ENCODE measurements at regions not wholly inside any gene's neighbourhood (a gene's known extent, or its start where the extent isn't known, plus 50 kb on each side); places are given as distances from the start of the nearest gene placed in this dataset.

DNA sequence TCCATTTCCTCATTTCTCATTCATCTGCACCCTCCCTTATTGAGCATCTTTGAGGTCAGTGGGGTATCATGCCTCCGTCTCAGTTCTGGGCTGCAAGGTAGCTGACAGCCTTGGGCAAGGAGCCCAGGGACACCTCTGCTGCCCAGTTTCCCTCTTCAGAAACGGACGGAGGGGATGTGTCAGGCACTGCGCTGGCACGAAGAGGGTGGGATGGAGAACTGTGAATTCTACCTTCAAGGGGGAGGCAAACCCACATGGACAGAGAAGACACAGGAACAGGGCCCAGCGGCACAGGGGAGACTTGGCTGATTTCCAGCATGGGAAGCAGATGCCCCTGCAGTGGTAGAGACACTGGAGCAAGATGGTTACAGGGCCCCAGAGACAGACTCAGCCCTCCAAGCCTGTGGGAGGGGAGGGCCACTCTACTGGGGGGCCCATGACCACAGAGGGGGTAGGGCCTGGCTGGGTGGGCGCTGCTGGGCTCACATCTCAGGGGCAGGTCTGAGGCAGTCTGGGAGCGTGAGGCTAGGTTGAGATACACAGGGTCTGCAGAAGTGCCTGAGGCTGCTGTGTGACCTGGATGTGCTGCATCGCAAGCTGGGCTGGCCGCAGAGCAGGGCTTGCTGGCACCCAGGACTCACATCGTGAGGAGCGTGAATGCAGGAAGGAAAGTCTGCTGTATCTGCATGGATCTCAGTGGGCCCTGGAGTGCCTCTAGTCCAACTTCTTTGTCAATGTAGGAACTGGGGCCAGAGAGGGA, 92.3 kb downstream of the HS1BP3 start:
- no peak for DNase-seq (ENCODE audit: low spot score)
- in situ Hi-C loops (cut with MboI; ENCODE audit: low sequenced_read_pairs, unreplicated experiment) = no loop called here
- TF ChIP-seq, protein P1, sequence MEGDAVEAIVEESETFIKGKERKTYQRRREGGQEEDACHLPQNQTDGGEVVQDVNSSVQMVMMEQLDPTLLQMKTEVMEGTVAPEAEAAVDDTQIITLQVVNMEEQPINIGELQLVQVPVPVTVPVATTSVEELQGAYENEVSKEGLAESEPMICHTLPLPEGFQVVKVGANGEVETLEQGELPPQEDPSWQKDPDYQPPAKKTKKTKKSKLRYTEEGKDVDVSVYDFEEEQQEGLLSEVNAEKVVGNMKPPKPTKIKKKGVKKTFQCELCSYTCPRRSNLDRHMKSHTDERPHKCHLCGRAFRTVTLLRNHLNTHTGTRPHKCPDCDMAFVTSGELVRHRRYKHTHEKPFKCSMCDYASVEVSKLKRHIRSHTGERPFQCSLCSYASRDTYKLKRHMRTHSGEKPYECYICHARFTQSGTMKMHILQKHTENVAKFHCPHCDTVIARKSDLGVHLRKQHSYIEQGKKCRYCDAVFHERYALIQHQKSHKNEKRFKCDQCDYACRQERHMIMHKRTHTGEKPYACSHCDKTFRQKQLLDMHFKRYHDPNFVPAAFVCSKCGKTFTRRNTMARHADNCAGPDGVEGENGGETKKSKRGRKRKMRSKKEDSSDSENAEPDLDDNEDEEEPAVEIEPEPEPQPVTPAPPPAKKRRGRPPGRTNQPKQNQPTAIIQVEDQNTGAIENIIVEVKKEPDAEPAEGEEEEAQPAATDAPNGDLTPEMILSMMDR (IDR thresholded peaks at IDR 0.05; ENCODE audit: borderline replicate concordance, control extremely low read depth, extremely low read depth, insufficient read depth, missing control alignments) = no peak

DNA sequence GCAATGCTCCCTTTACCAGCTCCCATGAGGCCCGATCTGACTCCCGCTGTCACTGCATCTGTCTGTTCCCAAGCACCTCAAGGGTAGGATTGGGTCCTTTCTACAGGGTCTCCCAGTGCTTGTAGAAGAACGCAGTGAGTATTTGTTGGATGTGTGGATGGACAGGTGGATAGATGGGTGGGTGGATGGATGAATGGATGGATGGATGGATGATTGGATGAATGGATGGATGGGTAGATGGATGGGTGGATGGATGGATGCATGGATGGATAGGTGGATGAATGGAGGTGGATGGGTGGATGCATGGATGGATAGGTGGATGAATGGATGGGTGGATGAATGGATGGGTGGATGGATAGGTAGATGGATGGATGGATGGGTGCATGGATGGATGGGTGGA, 91.6 kb downstream of the HS1BP3 start:
- DNase-seq (ENCODE audit: low spot score) = no peak
- TF ChIP-seq, protein P1 (IDR thresholded peaks at IDR 0.05; ENCODE audit: borderline replicate concordance, control extremely low read depth, extremely low read depth, insufficient read depth, missing control alignments) = no peak
- in situ Hi-C loops (cut with MboI; ENCODE audit: low sequenced_read_pairs, unreplicated experiment) = no loop called here

GRCh38 chr2:20560011-20560410, 90.9 kb downstream of the HS1BP3 start:
- DNase-seq (ENCODE audit: low spot score) = no peak
- in situ Hi-C loops (cut with MboI; ENCODE audit: low sequenced_read_pairs, unreplicated experiment) = no loop called here
- TF ChIP-seq, protein P1 (IDR thresholded peaks at IDR 0.05; ENCODE audit: borderline replicate concordance, control extremely low read depth, extremely low read depth, insufficient read depth, missing control alignments) = no peak

DNA sequence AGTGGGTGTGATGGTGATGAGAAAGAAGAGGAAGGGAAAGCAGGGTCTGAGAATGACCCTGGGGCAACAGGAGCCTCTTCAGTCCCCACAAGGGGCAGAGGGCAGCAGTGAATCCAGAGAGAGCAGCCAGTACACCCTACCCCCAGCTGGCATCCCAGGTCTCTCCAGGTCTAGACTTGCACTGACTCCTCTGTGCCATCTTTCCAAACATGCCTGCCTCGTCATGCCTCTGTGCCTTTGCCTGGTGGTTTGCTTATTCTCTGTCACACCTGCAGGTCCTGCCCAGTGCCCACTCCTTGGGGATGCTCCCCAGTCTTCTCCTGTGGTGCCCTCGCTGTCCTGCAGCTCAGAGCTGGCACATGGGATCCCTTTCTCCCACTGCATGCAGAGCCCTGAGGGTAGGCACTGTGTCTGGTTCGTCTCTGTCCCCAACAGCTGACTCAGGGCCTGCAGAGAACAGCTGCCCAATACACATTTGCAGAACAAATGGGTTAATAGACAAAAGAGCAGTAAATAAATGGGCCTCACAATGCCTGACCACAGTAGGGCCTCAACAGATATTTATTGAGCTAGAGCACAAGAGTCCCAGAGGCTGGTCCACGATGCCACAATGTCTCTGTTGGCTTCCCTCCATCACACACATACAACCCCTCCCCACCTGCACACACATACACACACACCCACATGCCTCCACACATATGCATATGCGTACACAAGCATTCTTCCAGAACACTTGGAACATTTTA, 89.8 kb downstream of the HS1BP3 start:
- DNase-seq (ENCODE audit: low spot score) = no peak
- TF ChIP-seq, protein P1 (IDR thresholded peaks at IDR 0.05; ENCODE audit: borderline replicate concordance, control extremely low read depth, extremely low read depth, insufficient read depth, missing control alignments) = no peak
- in situ Hi-C loops (cut with MboI; ENCODE audit: low sequenced_read_pairs, unreplicated experiment) = no loop called here

DNA sequence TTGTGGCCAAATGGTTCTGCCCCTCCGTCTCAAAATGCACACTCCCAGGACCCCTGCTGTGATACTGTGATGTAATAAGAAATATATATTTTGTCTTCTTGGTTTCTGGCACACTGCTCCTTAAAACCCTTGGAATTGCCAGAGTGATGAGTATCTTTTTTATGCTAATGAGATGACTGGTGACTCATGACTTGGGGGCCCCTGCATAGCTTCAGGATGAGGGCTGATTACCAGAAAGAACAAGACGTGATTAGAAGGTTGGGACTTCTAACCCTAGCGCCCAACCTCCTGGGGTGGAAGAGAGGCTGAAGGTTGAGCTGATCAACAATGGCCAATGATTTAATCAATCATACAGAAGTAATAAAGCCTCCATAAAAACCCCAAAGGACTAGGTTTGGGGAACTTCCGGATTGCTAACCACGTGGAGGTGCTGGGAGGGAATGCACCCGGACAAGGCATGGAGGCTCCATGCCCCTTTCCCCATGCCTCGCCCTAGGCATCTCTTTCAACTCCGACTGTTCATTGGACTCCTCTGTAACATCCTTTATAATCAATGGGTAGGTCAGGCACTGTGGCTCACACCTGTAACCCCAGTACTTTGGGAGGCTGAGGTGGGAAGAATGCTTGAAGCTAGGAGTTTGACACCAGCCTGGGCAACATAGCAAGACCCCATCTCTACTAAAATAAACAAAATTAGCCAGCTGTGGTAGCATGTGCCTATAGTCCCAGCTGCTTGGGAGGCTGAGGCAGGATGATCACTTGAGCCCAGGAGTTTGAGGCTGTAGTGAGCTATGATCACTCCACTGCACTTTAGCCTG, 89.1 kb downstream of the HS1BP3 start:
- DNase-seq (ENCODE audit: low spot score) = no peak
- TF ChIP-seq, protein P1 (IDR thresholded peaks at IDR 0.05; ENCODE audit: borderline replicate concordance, control extremely low read depth, extremely low read depth, insufficient read depth, missing control alignments) = no peak
- in situ Hi-C loops (cut with MboI; ENCODE audit: low sequenced_read_pairs, unreplicated experiment) = no loop called here

- DNase-seq (ENCODE audit: low spot score) = no peak
- TF ChIP-seq, protein P1 (IDR thresholded peaks at IDR 0.05; ENCODE audit: borderline replicate concordance, control extremely low read depth, extremely low read depth, insufficient read depth, missing control alignments) = no peak
- in situ Hi-C loops (cut with MboI; ENCODE audit: low sequenced_read_pairs, unreplicated experiment) = no loop called here
These were observed 88.2 kb downstream of the HS1BP3 start for GRCh38 chr2:20562540-20563225.
